H1 (cell line): ENCODE measurements at regions not wholly inside any gene's neighbourhood (a gene's known extent, or its start where the extent isn't known, plus 50 kb on each side); places are given as distances from the start of the nearest gene placed in this dataset.

Experiments
- CBX5 ChIP-seq: fragments of 300-800, 300-1000 bp; sonication (generic); IDR thresholded peaks from 2 replicates; pipeline ENCODE4 v1.7.1; 2016; ENCODE audit warnings: antibody characterized with exemption, low read length, low read depth
- CEBPB ChIP-seq: IDR thresholded peaks from 2 replicates; pipeline ENCODE4 v1.6.1; 2012; ENCODE audit warnings: low read depth, low read length
- CHD7 ChIP-seq: fragments of 300-600 bp; sonication (generic); IDR thresholded peaks from 2 replicates; pipeline ENCODE4 v1.7.1; 2012; ENCODE audit warnings: low read length, moderate library complexity, mild to moderate bottlenecking, inconsistent platforms; ENCODE audit not compliant: insufficient replicate concordance
- GTF2F1 ChIP-seq: IDR thresholded peaks from 2 replicates; pipeline ENCODE4 v1.6.1; 2012; ENCODE audit warnings: low read depth, low read length, improper control_type of control experiment, borderline replicate concordance
- HDAC2 ChIP-seq, 2 experiments: fragments of 300-600 bp in 1 of 2; sonication (generic) in 1 of 2; IDR thresholded peaks; 2 replicates each; pipeline ENCODE4 v1.6.1; 2011 to 2012; ENCODE audit warnings: low read depth in 2 of 2, low read length in 2 of 2, mild to moderate bottlenecking in 2 of 2, moderate library complexity in 2 of 2, borderline replicate concordance in 1 of 2, inconsistent platforms in 1 of 2
- JUN ChIP-seq: IDR thresholded peaks from 2 replicates; pipeline ENCODE4 v1.6.1; 2011; ENCODE audit warnings: low read depth, mild to moderate bottlenecking, improper control_type of control experiment, low read length
- KDM5A ChIP-seq: fragments of 200-600 bp; IDR thresholded peaks from 2 replicates; pipeline ENCODE4 v1.7.1; 2012; ENCODE audit warnings: mild to moderate bottlenecking, low read length, inconsistent platforms, mixed read lengths
- SIRT6 ChIP-seq: IDR thresholded peaks from one replicate; pipeline ENCODE4 v1.7.1; 2012; ENCODE audit warnings: low read length, inconsistent platforms
- SRF ChIP-seq: IDR thresholded peaks from 2 replicates; pipeline ENCODE4 v1.6.1; 2011; ENCODE audit warnings: mild to moderate bottlenecking, low read depth, low read length, moderate library complexity
- SUZ12 ChIP-seq: fragments of 200-600 bp; sonication (generic); IDR thresholded peaks from 2 replicates; pipeline ENCODE4 v1.6.1; 2012; ENCODE audit warnings: mild to moderate bottlenecking, inconsistent platforms, low read length, moderate library complexity, mixed read lengths
- TF ChIP-seq, protein P1 (sequence below): IDR thresholded peaks from 2 replicates; pipeline ENCODE4 v1.6.1; 2012; ENCODE audit warnings: inconsistent platforms

GRCh38 chr7:91355695-91356435 lies 91.6 kb downstream of the FZD1 start (continued):
- TF ChIP-seq CHD7 (peak; percentile 46), HDAC2 (IDR thresholded peaks at IDR 0.05; ENCODE audit: borderline replicate concordance in 1 of 2, low read depth in 2 of 2, low read length in 2 of 2) (0 out of 4 replicates have a peak, but pooled peaks of 1 of the 2 experiments have one; percentile 20), KDM5A (no peak), GTF2F1 (no peak), CEBPB (no peak), JUN (no peak), SRF (no peak), SIRT6 (no peak), CBX5 (no peak), SUZ12 (no peak)
- TF ChIP-seq, protein P1, sequence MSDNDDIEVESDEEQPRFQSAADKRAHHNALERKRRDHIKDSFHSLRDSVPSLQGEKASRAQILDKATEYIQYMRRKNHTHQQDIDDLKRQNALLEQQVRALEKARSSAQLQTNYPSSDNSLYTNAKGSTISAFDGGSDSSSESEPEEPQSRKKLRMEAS: no peak
